ENCODE measurements at regions not wholly inside any gene's neighbourhood (a gene's known extent, or its start where the extent isn't known, plus 50 kb on each side); places are given as distances from the start of the nearest gene placed in this dataset.

DNA sequence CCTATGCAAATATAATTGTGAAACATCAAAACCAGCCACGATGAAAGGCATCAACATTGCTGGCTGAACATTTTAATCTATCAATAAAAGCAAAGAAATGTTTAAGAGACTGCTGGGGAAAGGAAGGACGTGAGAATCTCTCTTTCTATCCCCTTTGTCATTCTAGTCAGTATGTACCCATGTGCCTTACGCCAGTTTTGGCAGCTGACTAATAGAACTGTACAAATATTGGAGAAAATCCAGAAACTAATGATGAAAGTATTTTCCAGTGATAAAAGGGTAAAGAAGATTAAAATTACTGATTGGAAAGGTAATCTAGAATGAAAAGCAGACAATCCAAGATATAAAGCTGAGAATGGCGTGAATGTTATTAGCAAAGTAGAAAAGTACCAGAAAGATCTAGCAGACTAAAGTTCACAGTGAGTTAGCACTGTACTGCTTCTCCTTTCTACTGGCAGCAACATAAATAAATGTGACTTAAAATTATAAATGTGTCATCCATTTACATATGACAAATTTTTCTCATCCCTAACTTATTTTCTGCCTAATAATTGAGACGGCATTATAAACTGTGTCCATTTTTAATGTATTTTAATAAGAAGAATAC, 401.9 kb upstream of the CNTN4 start:
- DNase-seq (ENCODE audit: low spot score), result no peak

DNA sequence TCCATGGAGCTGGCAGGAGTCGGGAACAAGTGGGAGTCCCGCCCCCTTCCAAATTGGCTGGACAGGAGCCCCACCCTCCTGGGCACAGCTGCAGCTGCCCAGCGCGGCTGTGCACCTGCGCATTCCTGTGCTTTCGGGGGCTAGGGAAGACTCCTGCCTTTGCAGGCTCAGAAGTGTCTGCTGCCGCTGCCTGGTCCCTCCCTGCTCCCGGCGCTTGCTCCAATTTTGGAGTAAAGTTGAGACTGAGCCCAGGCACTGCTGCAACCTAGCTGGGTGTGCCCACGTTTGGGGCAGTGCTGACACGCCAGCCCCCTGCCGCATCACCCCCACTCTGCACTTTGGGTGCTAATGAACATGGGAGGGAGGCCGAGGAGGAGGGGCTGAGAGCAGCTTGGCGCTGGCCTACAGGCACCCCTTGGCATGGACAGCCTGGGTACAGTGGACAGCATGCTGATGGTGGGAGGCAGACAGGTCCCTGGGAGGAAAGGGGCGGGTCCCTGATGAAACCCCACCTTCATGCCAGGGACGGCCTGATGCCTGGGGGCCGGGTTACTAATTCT, 399.2 kb upstream of the CNTN4 start:
- no peak for DNase-seq (ENCODE audit: low spot score)

DNA sequence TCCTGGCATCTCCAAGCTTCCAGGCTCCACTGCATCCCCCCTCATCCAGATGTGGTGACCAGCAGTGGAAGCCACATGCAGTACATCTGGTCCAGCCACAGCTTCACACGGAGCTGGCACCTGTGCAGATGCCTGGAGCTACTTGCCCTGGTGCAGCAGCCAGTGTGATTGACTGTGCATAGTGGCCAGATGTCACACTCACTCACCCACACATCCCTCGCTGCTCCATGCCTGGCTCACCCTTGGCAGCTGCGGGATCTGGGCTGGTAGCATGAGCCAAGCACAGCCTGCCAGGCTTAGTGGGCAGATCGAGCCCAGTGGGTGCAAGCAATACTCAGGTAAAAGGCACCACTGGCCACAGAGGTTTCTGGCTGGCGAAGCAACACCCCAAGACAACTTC, 398.0 kb upstream of the CNTN4 start:
- no peak for DNase-seq (ENCODE audit: low spot score)

DNA sequence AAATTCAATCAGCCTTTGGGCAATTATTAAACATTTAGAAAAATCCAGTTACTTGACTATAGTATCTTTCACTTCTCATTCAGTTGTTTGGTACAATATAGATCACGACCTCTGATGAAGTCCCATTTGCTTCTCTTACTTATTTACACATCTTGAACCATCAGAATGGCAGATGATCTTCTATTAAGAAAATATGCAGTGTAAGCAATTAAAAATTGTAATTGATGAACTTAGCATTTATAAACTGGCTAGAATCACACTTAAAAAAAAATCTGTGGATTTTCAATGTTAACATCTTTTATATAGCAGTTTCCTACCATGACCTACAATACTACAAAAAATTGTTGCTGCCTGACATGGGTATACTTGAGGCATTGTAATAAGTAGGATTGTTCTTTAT, 395.5 kb upstream of the CNTN4 start:
- DNase-seq (ENCODE audit: low spot score), result no peak

DNA sequence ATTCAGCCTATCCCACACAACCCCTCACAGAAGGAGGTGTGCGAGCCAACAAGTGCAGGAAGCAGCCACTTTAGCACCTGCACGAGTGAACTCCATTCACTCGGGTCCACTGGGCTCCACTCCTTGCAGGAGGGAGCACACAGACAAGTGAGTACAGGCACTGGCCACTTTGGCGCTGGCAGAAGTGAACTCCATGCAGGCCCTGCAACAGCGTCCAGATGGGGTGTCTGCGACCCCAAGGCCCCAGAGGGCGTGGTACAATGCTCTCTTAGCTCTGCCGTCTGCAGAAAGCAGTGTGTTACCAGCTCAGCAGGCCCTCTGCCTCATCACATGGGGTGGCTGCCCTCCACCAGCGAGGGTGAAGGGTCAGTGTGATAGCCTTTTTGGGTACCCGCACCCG, 388.0 kb upstream of the CNTN4 start:
- no peak for DNase-seq (ENCODE audit: low spot score)

DNA sequence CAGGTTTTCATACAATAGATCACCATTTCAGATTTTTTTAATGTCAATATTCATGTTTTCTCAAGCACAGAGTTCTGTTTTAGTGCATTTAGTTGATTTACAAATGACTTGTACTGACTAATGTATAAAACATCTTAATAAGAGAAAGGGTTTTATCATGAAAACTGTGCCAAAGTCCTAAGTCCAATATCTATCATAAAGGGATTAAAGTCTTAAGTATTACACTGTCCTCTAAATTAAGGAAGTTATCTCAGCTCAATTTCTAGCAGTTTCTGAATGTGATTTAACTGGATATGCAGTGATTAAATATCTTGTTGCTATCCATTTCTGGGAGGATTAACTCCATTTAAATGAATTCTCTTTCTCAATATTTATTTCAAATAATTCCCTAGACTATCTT, 381.1 kb upstream of the CNTN4 start:
- no peak for DNase-seq (ENCODE audit: low spot score)

DNA sequence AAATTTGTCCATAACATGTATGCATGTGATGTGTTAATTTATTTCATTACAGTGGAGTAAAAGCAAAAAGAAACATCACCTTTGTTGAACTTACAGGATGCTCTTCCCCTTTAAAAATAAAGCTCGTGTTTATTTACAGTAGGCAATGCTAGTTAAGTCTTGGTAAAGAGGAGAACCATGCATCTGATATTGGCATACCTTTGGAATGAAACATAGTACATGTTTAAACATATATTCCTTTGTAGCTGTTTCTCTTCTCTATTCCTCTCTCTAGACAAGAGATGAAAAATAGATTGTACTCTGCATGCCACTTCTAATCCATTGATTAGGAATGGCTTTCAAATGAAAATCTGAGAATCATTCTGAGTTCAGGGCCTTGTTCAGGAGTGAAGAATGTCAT, 374.9 kb upstream of the CNTN4 start:
- no peak for DNase-seq (ENCODE audit: low spot score)

DNA sequence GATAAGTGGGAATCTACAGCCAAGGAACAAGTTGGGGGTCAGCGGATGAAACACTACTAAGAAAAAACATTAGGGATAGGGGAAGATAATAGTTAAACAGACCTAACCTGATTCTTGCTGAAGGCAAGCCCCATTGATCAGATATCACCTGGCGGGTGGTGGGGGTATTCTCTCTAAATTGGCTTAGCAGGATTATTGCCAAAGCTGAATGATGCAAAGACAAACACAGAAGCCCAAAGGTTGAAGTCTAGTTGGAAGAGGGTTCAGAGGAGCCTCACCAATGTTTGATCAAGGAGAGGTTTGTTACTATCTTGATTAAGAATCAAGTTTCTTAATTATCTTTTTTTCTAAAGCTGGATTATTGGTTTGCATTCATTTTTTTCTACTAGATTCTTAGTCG, 371.9 kb upstream of the CNTN4 start:
- no peak for DNase-seq (ENCODE audit: low spot score)

DNA sequence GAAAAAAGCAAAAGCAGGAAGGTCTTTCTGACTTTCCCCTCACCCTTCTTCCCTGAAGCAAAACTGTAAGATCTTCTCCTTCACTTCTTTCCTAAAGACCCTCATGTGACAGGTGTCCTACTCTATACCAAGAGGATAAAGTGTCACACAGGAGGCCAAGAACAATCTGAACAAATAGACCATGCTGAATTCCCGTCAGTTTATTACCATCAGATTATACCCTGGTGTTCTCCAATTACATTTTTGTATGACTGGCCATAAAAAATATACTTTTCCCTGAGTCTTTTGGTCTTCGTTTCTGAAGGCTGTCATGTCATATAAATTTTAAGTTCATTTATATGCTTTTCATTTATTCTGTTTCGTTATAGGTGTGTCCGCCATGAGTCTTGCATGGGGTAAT, 371.4 kb upstream of the CNTN4 start:
- DNase-seq (ENCODE audit: low spot score), result no peak

DNA sequence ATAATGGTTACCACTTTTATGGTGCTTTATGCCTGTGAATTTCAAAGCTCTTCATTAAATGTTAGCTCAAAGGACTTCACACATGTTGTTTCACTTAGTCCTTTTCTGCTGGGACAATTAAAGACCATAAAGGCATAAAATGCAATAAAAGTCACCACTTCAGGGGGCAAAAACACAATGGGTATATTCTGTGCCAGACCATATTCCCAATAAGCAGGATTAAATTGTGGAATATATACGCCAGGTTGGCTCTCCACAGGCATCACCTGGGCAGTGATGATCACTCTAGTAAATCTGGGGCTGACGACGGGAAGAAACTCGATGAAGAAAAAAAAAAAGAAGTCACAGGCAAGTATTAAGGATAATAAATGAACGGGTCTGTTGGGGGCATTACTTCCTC, 370.2 kb upstream of the CNTN4 start:
- DNase-seq (ENCODE audit: low spot score), result no peak

DNA sequence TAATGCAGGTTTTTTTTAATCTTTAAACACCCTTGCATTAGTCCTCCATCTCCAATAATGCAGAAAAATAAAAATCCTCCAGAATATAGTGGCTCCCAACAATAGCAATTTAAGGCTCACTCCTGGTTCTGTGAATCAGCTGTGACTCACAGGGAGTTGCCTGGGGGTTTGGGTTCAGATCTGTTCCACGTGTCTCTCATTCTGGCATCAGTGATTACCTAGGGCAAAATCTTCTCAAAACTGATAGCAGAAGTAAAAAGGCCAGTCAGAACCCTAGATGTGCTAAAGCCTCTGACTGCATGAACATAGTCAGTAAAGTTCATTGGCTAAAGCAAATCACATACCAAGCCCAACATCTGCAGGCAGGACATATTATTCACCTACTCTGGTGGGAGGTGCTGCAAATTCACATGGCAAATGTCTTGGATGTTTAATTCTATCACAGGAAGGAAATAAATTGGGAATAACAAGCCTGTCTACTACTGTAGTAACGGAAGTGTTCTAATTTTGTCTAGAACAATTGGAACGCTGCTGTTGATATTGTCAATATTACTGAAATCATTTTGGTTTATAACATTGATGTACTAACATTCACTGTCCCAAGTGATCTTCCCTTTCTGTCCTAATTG, 364.1 kb upstream of the CNTN4 start:
- no peak for DNase-seq (ENCODE audit: low spot score)

DNA sequence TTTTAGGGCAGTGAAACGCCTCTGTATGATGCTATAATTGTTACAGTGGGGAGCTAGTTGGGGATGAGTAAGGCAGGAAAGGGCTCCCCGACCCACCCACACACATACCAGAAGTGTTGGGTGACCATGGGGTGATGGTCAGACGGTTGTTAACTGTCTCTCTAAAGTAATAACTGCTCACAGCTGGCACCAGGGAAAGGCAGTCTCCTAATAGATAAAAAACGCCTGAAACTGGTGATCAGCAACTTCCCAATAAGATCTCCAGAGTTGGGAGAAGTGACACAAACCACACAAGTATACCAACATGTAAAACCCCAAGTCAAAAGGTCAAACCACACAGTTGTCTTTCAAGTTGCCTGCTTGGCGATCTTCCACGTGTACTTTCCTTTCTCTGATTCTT, 346.5 kb upstream of the CNTN4 start:
- no peak for DNase-seq (ENCODE audit: low spot score)

DNA sequence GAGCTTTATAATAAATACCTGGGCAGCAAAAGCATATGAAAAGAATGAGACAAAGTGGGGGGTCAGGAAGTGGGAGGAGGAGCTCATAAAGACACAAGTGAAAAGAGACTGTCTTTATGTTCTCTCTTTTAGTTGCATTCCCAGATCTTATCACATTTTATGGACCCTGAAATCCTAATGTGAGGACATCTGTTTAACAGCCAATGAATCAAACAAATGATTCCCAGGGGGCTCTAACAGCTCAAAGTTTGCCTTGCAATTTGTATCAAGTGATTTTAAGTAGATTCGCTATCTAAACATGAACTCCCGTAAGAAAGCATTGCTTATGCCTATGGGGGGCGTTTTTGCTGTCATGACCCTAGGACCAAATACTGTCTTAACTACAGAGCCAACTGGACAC, 332.3 kb upstream of the CNTN4 start:
- DNase-seq (ENCODE audit: low spot score), result no peak

DNA sequence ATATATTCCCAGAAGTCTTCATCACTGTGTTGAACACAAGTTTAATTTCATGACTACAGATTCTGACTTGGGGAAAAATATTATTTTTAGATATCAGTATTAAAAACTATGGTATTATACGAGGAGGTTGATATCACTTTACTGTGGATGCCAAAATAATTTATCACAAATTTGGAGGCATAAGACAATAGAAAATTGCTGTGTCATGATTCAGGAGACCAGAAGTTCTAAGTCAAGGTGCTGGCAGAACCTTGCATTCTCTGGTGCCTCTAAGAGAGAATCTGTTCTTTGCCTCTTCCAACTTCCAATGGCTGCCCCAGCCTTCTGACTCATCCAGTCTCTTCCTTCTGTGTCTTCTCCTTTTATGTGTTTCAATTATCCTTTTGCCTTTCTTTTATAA, 325.0 kb upstream of the CNTN4 start:
- no peak for DNase-seq (ENCODE audit: low spot score)

DNA sequence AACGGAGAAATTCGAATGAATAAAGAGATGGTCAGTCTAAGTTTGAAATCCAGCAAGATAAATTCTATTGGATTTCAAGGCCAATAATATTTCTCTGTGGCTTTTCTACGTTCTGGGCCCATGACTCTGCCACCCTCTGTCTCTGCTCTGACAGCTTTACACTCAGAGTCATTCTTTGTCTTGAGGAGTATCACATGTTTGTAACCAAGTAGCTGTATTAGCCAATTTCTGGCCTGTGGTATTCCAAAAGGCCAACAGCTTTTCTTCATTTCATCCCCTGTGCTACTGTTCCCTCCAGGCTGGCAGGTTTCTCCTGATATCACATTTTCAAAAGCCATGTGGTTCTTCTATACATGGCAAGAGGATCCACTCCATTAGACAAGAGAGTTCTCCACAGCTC, 324.1 kb upstream of the CNTN4 start:
- DNase-seq (ENCODE audit: low spot score), result no peak

DNA sequence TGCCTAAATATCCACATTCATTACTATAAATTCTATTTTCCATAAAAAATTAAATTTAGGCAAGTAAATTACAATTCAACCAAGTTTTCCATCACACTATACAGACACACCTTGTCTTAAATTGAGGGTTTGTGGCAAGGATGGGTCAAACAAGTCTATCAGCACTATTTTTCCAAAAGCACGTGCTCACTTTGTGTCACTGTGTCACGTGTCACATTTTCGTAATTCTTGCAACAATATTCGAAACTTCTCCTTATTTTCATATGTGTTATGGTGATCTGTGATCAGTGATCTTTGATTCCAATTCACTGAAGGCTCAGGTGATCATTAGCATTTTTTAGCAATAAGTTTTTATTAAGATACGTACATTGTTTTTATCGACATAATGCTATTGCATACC, 323.3 kb upstream of the CNTN4 start:
- no peak for DNase-seq (ENCODE audit: low spot score)

DNA sequence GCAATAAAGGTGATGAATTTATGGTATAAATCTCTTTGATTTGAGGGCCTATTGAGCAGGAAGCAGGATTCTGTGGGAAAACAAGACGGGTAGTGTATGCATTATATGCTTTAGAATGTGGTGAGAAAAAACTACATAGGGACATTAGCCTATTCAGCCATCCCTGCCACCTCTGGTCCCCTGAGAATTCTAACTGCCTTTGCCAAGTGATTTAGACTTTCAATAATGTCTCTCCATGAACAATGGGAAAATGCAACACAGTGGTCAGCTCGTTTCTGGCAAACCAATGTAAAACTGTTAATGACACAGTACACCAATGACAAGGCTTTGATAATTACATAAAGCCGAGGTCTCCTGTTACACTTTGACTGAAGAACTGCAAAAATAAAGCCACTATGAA, 314.7 kb upstream of the CNTN4 start:
- no peak for DNase-seq (ENCODE audit: low spot score)

DNA sequence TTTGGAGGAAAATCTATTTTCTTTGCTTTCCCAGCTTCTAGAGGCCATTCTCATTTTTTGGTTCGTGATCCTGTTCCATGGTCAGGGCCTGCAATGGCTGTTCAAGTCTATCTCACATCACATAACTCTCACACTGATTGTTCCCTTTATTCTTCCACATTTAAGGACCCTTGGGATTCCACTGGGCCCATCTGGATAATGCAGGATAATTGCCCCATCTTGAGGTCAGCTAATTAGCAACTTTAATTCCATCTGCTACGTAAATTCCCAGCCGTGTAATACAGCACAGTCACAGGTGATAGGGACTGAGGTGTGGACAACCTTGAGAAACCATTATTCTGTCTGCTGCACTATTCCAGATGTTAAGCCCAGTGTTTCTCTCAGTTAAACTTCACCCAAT, 311.6 kb upstream of the CNTN4 start:
- DNase-seq (ENCODE audit: low spot score), result no peak

DNA sequence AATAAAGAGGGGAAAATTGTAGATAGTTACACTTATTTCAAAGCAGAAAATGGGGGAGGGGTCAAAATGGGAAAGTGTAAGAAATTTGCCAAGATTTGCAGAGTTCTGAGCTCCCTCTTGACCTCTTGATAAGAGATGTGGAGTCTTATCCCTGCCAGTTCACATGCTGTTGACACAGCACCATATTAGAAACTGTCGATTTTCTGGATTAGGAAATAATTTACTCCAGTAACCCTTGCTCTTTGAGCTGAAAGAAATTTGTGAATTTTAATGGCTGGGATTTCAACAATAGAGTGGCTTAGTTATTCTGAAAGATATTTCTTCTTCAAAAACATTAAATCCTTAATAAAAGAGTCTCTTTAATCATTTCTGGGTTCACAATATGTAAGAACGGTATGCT, 306.2 kb upstream of the CNTN4 start:
- DNase-seq (ENCODE audit: low spot score), result no peak

DNA sequence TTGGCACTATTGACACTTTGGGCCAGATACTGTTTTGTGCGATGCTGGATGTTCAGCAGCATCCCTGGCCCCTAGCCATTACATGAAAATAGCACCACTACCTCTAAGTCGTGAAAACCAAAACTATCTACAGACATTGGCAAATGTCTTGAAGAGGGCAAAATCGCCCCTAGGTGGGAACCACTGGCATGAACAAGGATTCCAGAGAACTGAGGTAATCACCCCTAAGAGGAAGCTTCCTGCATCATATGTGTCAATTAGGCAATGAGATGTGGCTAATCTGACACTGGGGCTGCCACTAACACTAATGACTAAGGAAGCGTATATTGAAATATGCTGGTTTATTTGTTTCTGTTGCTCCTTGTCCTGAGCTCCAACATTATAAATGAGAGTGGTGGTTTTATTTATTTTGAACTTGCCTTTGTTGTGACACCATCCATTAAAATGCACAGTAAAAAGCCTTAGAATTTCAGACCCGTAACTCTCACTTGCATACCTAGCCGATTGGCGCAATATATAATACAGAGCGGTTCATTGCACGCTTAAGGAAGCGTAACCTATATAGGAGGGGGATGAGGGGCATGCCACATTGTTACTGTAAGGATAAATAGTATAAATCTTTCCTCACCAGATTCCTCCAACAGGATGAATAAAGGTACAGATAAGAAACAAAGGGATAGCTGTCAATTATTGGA, 299.8 kb upstream of the CNTN4 start:
- DNase-seq (ENCODE audit: low spot score), result no peak

DNA sequence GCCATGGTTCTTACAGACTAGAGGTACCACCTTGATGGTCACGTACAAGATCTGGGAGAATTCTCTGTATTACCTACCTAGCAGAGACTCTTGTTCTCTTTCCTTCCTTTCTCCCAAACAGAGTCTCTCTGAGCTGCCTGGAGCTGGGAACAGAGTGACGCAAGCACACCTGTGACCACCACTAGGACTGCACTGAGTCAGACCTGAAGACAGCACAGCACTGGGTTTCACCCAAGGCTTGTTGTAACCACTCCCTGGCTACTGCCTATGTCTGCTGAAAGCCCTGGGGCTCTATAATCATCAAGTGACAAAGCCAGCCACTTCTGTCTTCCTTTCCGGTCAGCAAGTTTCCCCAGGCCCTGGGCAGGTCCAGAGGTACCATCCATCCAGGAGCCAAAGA, 293.3 kb upstream of the CNTN4 start:
- no peak for DNase-seq (ENCODE audit: low spot score)

DNA sequence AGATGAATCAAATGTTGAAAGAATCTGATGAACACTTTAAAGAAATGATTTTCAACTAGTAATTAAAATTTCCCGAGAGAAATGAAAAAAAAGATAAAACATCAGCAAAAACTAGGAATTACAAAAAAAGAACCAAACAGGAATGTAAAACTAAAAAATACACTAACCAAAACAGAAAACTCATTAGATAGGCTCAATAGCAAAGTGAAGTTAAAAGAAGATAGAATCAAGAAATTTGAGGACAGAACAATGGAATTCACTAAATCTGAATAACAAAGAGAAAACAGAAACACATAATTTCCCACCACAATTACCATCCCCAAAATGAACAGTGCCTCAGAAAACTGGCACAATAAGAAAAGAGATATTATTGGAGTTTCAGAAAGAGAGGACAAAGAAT, 290.1 kb upstream of the CNTN4 start:
- DNase-seq (ENCODE audit: low spot score), result no peak

DNA sequence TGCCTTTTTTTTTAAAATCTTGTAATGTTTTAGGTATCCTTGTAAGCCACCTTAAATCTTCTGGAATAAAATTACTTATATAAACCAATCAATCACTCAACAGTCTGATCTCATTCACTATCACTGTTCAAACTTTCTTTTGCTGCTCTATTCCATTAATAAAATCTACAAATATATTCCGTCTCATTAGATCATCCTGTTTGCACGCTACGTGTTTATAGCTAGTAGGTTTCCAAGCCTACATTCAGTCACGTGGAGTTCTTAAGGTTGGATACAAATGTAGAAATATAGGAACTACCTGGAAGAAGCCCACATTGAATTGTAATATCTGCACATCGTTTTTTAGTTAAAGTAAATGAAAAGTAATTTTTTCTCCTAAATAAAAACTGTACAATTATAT, 274.8 kb upstream of the CNTN4 start:
- DNase-seq (ENCODE audit: low spot score), result no peak

DNA sequence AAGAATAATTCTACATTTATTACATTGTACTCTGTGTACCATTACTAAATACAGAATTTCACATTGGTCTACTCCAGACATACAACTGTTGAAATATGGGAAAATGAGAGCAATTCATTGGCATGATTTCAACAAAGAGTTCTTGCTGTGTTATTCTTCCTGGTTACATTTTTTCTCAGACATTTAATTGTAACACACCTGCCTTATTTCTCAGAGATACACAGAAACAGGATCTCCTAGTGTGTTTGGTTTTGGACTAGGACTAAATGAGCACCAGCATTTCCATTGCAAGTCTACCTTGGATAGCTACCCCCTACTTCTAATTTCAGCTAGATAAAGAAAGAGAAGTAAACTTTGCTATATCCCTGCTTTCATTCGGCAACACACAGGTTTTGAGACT, 274.3 kb upstream of the CNTN4 start:
- no peak for DNase-seq (ENCODE audit: low spot score)

All from Ammon's horn (tissue), 1 donor.